HEK293T (cell line): ENCODE measurements at regions not wholly inside any gene's neighbourhood (a gene's known extent, or its start where the extent isn't known, plus 50 kb on each side); places are given as distances from the start of the nearest gene placed in this dataset.

Experiments used
- CTCF ChIA-PET: fragments of 350-600 bp; formaldehyde crosslinking; extraction: SDS; loops from one replicate; lab custom pipeline; 2021; ENCODE audit warnings: antibody characterized with exemption, inconsistent platforms; lab: Yijun Ruan, JAX
- POLR2A ChIA-PET: fragments of 350-600 bp; formaldehyde crosslinking; extraction: SDS; loops from one replicate; lab custom pipeline; 2020; ENCODE audit warnings: antibody characterized with exemption, inconsistent platforms; lab: Yijun Ruan, JAX
- DNase-seq: peaks from one replicate; pipeline ENCODE4 v3.0.0; 2012; ENCODE audit warnings: mixed read lengths; ENCODE audit errors: extremely low spot score
- ARNT ChIP-seq: fragments of 450-650 bp; IDR thresholded peaks from 2 replicates; pipeline ENCODE4 v1.6.1; 2017; ENCODE audit warnings: mild to moderate bottlenecking
- BHLHE40 ChIP-seq: fragments of 450-650 bp; IDR thresholded peaks from 2 replicates; pipeline ENCODE4 v1.6.1; 2016; ENCODE audit warnings: mild to moderate bottlenecking, moderate library complexity, borderline replicate concordance
- CTBP1 ChIP-seq: fragments of 450-650 bp; IDR thresholded peaks from 2 replicates; pipeline ENCODE4 v1.6.1; 2016; ENCODE audit warnings: borderline replicate concordance
- ELF4 ChIP-seq: fragments of 450-650 bp; IDR thresholded peaks from 2 replicates; pipeline ENCODE4 v1.6.1; 2017; ENCODE audit warnings: antibody characterized with exemption
- FOXA1 ChIP-seq: fragments of 450-650 bp; IDR thresholded peaks from 2 replicates; pipeline ENCODE4 v1.6.1; 2016; ENCODE audit warnings: mild to moderate bottlenecking
- FOXK2 ChIP-seq: fragments of 450-650 bp; IDR thresholded peaks from 2 replicates; pipeline ENCODE4 v1.6.1; 2016; ENCODE audit warnings: mild to moderate bottlenecking
- FOXM1 ChIP-seq: fragments of 450-650 bp; IDR thresholded peaks from 2 replicates; pipeline ENCODE4 v1.6.1; 2017; ENCODE audit warnings: mild to moderate bottlenecking, borderline replicate concordance
- HDGF ChIP-seq: fragments of 450-650 bp; IDR thresholded peaks from 2 replicates; pipeline ENCODE4 v1.6.1; 2017; ENCODE audit warnings: antibody characterized with exemption, borderline replicate concordance
- L3MBTL2 ChIP-seq: fragments of 450-650 bp; conservative IDR thresholded peaks from 2 replicates; pipeline ENCODE4 v1.6.1; 2016; ENCODE audit warnings: mild to moderate bottlenecking
- LEF1 ChIP-seq: fragments of 450-650 bp; IDR thresholded peaks from 2 replicates; pipeline ENCODE4 v1.6.1; 2017; ENCODE audit warnings: mild to moderate bottlenecking, borderline replicate concordance
- NFRKB ChIP-seq: fragments of 450-650 bp; IDR thresholded peaks from 2 replicates; pipeline ENCODE4 v1.6.1; 2016; ENCODE audit warnings: mild to moderate bottlenecking, moderate library complexity
- SP1 ChIP-seq: fragments of 450-650 bp; IDR thresholded peaks from 2 replicates; pipeline ENCODE4 v1.6.1; 2017
- SUZ12 ChIP-seq: fragments of 450-650 bp; IDR thresholded peaks from 2 replicates; pipeline ENCODE4 v1.6.1; 2016; ENCODE audit warnings: mild to moderate bottlenecking
- TARDBP ChIP-seq: fragments of 450-650 bp; IDR thresholded peaks from 2 replicates; pipeline ENCODE4 v1.6.1; 2016
- ZNF384 ChIP-seq: fragments of 450-650 bp; IDR thresholded peaks from 2 replicates; pipeline ENCODE4 v1.6.1; 2016
- TF ChIP-seq, protein P1 (sequence below): fragments of 450-650 bp; IDR thresholded peaks from 2 replicates; pipeline ENCODE4 v1.6.1; 2016

DNA sequence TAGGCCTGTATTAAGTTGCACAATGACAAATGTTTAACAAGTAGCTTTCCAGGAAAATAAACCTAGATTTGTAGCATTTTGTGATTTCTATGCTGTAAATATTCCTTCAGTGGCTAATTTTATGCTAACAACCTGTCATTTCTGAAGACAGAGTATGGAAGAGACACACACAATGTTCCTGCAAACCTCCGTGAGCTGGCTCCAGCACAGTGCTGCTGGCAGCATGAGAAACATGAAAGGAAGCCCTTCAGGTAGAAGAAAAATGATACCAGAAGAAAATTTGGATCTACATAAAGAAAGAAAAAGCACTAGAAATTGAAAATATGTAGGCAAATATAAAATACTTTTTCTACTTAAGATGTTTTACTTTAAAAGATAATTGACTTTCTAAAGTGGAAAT lies 69.5 kb upstream of the CTTNBP2 start:
- ChIA-PET POLR2A (no interaction called here), CTCF (no interaction called here)
- no peak for DNase-seq
- TF ChIP-seq TARDBP (no peak), FOXA1 (no peak), ARNT (no peak), CTBP1 (no peak), NFRKB (no peak), L3MBTL2 (no peak), ELF4 (no peak)

DNA sequence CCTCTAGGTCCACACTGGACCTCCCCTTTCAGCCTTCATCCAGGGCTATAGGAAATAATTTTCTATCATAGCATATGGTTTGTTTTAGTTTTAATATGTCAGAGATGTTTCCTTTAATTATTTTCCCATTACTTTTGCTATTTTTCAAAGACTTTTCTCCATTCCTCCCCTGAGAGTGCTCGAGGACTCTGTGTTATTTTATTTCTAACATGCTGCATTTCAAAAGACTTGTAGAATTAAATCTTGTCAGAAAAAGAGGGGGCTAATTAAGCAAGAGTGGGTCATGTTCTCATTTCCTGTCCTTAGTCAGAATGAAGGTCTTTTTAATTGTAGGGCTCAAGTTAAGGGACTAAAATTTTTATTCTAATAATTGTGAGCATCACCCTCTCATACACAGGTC lies 71.6 kb upstream of the CTTNBP2 start:
- no peak for DNase-seq
- ChIA-PET CTCF (no interaction called here), POLR2A (no interaction called here)
- no peak for TF ChIP-seq CTBP1
- TF ChIP-seq ZNF384 = no peak
- TF ChIP-seq BHLHE40 = no peak
- TF ChIP-seq LEF1 = no peak
- no peak for TF ChIP-seq SUZ12
- TF ChIP-seq ELF4 = no peak
- no peak for TF ChIP-seq ARNT
- TF ChIP-seq FOXA1 = no peak
- TF ChIP-seq SP1 = no peak
- TF ChIP-seq HDGF = no peak
- TF ChIP-seq FOXM1 = no peak
- TF ChIP-seq, protein P1, sequence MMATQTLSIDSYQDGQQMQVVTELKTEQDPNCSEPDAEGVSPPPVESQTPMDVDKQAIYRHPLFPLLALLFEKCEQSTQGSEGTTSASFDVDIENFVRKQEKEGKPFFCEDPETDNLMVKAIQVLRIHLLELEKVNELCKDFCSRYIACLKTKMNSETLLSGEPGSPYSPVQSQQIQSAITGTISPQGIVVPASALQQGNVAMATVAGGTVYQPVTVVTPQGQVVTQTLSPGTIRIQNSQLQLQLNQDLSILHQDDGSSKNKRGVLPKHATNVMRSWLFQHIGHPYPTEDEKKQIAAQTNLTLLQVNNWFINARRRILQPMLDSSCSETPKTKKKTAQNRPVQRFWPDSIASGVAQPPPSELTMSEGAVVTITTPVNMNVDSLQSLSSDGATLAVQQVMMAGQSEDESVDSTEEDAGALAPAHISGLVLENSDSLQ = no peak
- TF ChIP-seq FOXK2 = no peak

DNA sequence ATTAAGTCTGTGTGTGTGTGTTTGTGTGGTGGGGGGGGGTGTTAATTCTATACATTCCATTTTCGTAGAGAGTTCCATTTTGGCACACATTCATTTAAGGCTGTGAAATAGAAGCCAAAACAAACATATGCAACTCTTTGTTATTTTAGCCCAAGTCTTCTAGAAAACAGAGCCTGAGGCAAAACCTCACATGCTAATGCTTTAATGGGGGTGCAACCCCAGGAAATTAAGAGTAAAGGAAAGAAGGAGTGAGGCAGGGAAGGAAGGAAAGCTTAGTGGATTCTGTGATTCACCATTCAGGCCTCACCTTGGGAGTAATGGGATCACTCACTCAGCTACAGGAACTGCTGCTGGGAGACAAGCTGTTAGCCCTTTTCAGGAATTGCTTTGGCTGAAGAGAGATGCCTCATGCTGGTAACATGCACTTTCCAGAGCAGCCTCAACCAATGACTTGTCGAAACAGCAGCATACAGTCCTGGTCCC lies 73.0 kb upstream of the CTTNBP2 start:
- ChIA-PET POLR2A (no interaction called here), CTCF (interaction anchor here (0.6 kb wide), 1 partner anchor 186 kb away, joined by 3 read pairs; no protein-coding TSS in a partner anchor)
- no peak for DNase-seq
- TF ChIP-seq FOXA1 = no peak
- TF ChIP-seq, protein P1 = no peak
- TF ChIP-seq L3MBTL2 = no peak
- no peak for TF ChIP-seq ARNT
- no peak for TF ChIP-seq FOXK2
- TF ChIP-seq HDGF = no peak
- no peak for TF ChIP-seq ELF4
- no peak for TF ChIP-seq NFRKB
- no peak for TF ChIP-seq FOXM1
- TF ChIP-seq TARDBP = no peak
- no peak for TF ChIP-seq BHLHE40
- TF ChIP-seq SUZ12 = no peak
- no peak for TF ChIP-seq ZNF384
- no peak for TF ChIP-seq LEF1
- TF ChIP-seq CTBP1 = no peak
- TF ChIP-seq SP1 = no peak

DNA sequence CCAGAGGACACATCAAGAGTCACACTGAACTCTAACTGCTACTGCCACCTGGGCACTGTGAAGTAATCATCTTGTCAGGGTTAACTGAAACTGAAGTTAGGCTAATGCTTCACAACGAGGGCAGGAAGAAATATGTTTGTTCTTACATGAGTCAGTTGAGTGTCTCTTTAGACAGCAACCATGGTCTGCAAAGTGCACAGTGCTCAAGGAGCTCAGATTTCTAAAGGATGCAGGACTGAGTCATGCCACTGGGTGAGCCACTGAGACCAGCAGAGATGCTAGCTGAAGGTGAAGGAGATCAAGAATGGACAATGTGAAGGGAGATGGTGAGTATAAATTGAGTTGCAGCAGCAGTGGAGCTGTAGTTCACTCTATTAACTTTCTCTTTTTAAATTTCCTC lies 76.0 kb upstream of the CTTNBP2 start:
- ChIA-PET POLR2A (no interaction called here), CTCF (interaction anchor here (0.8 kb wide), 2 partner anchors 76 to 98 kb away, joined by 3 read pairs; partner anchors contain the start of gene CTTNBP2)
- no peak for DNase-seq
- TF ChIP-seq SP1 = no peak
- TF ChIP-seq HDGF = no peak
- no peak for TF ChIP-seq ARNT
- no peak for TF ChIP-seq BHLHE40
- no peak for TF ChIP-seq SUZ12
- TF ChIP-seq ZNF384 = no peak
- TF ChIP-seq ELF4 = no peak
- TF ChIP-seq CTBP1 = no peak
- TF ChIP-seq FOXK2 = no peak
- TF ChIP-seq L3MBTL2 = no peak
- no peak for TF ChIP-seq TARDBP
- no peak for TF ChIP-seq NFRKB
- TF ChIP-seq, protein P1 = no peak

DNA sequence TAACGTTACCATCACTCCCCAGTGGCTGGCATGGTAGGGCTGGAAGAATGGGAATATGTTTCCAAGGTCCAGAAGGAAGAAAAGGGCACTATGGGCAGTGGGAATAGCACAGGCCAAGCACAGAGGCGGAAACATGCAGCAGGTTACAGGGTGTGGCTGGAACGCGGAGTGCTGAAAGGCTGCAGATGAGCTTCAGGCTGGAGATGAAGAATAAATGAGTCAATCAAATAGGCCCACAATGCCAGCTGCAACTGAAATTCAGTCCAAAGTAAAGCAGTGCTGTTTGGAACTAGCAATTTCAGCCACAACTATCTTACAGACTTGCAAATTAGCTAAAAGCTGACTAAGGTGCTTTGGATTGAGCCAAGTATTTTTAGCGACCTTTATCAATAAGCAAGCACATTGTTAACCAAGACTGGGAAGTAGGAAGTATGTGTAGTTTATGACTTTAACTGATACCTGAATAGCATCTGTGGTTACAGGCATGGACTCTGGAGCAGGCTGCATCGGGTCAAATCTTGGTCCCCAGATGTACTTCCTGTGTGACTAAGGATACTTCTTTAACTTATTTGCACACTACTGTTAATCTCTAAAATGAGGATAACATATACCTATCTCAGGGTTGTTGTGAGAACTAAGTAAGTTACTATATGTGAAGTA lies 77.5 kb upstream of the CTTNBP2 start:
- TF ChIP-seq ARNT (no peak), SP1 (no peak), LEF1 (no peak)
- ChIA-PET CTCF (interaction anchor here (0.9 to 1.2 kb wide), 2 partner anchors 11 to 12 kb away, joined by 3 read pairs; no protein-coding TSS in a partner anchor), POLR2A (no interaction called here)
- DNase-seq = no peak

DNA sequence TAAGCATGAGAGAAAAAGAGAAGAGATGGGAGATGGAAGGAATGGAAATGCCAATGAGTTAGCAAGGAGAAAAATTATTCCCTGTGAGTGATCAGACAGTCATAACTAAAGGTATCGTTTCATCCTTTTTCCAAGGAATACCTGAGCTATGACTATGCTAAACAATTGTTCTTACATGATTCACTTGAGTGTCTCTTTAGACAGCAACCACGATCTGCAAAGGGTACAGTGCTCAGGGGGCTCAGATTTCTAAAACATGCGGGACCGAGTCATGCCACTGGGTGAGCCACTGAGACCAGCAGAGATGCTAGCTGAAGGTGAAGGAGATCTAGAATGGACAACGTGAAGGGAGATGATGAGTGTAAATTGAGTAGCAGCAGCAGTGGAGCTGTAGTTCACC lies 78.0 kb upstream of the CTTNBP2 start:
- no peak for TF ChIP-seq TARDBP
- no peak for TF ChIP-seq ARNT
- TF ChIP-seq SP1 = no peak
- TF ChIP-seq HDGF = no peak
- no peak for TF ChIP-seq FOXK2
- no peak for TF ChIP-seq L3MBTL2
- TF ChIP-seq BHLHE40 = no peak
- no peak for TF ChIP-seq FOXM1
- no peak for TF ChIP-seq CTBP1
- TF ChIP-seq ELF4 = no peak
- no peak for TF ChIP-seq NFRKB
- TF ChIP-seq FOXA1 = no peak
- no peak for TF ChIP-seq SUZ12
- TF ChIP-seq, protein P1 = no peak
- no peak for TF ChIP-seq LEF1
- no peak for TF ChIP-seq ZNF384
- no peak for DNase-seq
- ChIA-PET CTCF (interaction anchor here (0.7 to 1.2 kb wide), 3 partner anchors 11 to 652 kb away, joined by 3 read pairs; no protein-coding TSS in a partner anchor), POLR2A (no interaction called here)
